HUES64 (cell line): ENCODE measurements at regions not wholly inside any gene's neighbourhood (a gene's known extent, or its start where the extent isn't known, plus 50 kb on each side); places are given as distances from the start of the nearest gene placed in this dataset.

Experiments used
- H3K27ac ChIP-seq: 2 replicates; pipeline ENCODE4 v1.7.0; 2013; ENCODE audit warnings: low read depth, low read length, inconsistent platforms
- H3K27me3 ChIP-seq: 2 replicates; pipeline ENCODE4 v1.6.1; 2013; ENCODE audit warnings: mild to moderate bottlenecking, low read length; ENCODE audit not compliant: insufficient read depth
- H3K36me3 ChIP-seq: 2 replicates; pipeline ENCODE4 v1.6.1; 2013; ENCODE audit warnings: mild to moderate bottlenecking, low read length; ENCODE audit not compliant: insufficient read depth
- H3K4me1 ChIP-seq: 2 replicates; pipeline ENCODE4 v1.6.1; 2013; ENCODE audit warnings: mild to moderate bottlenecking, low read length, moderate library complexity; ENCODE audit not compliant: insufficient read depth
- H3K4me3 ChIP-seq: 2 replicates; pipeline ENCODE4 v1.5.1; 2013; ENCODE audit warnings: mild to moderate bottlenecking, low read length, moderate library complexity
- H3K9ac ChIP-seq: 2 replicates; pipeline ENCODE4 v1.6.1; 2013; ENCODE audit warnings: mild to moderate bottlenecking, low read depth, low read length
- H3K9me3 ChIP-seq: 2 replicates; pipeline ENCODE4 v1.6.1; 2013; ENCODE audit warnings: low read depth, low read length; ENCODE audit not compliant: insufficient read depth
- WGBS: fragments of 150-250, 120-280 bp; methylation state at CpG from one replicate; pipeline ENCODE4 v1.1.7; 2013; ENCODE audit warnings: missing lambda C conversion rate; 5-methylcytosine and 5-hydroxymethylcytosine counted together

- WGBS = 67% methylated on average over 4 of the region's 4 CpGs
- Histone ChIP-seq H3K9me3 (no peaks in the 10 kb centered on the region), H3K4me3 (no peak overlapping the region), H3K27ac (no peak overlapping the region), H3K9ac (no peak overlapping the region), H3K4me1 (peaks cover 42% of the 10 kb centered on the region), H3K36me3 (no peaks in the 10 kb centered on the region), H3K27me3 (no peaks in the 10 kb centered on the region)
Measured at GRCh38 chr7:152984421-152984820, 224.9 kb downstream of the ACTR3B start.

GRCh38 chr7:152986376-152986775, 226.8 kb downstream of the ACTR3B start:
- Histone ChIP-seq H3K27me3 (no peaks in the 10 kb centered on the region), H3K36me3 (no peaks in the 10 kb centered on the region), H3K4me1 (peaks cover 55% of the 10 kb centered on the region), H3K4me3 (0 out of 2 replicates have a peak overlapping the region, but pooled peaks have one; percentile 3), H3K27ac (peak overlapping the region; percentile 70), H3K9ac (peak overlapping the region; percentile 50; the same call in 1 of the 2 replicates), H3K9me3 (no peaks in the 10 kb centered on the region)
- 60% methylated on average over 4 of the region's 4 CpGs for WGBS

DNA sequence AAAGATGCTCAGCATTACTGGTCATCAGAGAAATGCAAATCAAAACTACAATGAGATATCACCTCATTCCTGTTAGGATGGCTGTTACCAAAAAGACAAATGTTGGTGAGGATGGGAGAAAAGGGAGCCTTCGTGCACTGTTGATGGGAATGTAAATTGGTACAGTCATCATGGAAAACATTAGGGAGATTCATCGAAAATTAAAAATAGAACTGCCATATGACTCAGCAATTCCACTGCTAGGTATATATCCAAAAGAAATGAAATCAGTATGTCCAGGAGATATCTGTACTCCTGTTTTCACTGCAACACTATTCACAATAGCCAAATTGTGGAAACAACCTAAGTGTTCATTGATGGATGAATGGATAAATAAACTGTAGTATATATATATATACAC, 228.1 kb downstream of the ACTR3B start:
- Histone ChIP-seq H3K9ac (no peak overlapping the region), H3K27ac (no peak overlapping the region)
- 100% methylated on average over 1 of the region's 2 CpGs for WGBS

DNA sequence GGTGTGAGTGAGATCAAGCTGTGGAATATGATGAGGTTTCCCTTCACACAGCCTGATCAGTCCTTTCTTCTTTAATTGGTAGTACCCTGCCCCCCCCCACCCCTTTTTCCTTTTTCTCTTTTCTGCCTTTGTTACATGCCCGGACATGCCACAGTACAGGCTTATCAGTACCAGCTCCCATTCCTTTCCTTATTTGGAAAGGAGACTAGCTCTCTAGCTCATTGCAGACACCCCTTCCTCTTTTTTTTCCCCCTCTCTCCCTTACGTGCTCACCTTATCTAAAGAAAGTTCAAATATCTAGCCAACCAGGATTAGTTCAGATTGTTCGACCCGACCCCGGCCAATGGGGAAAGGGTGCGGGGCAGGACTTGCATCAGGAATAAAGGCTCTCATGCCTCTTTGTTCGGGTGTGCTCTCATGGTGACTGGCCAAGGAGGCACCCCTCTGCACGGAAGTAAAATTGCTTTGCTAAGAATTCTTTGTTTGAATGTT, 230.4 kb downstream of the ACTR3B start:
- Histone ChIP-seq H3K27ac (peak overlapping the region; percentile 88), H3K9ac (peak overlapping the region; percentile 57), H3K4me1 (peaks cover 41% of the 10 kb centered on the region), H3K9me3 (no peaks in the 10 kb centered on the region), H3K4me3 (no peak overlapping the region), H3K27me3 (no peaks in the 10 kb centered on the region), H3K36me3 (no peaks in the 10 kb centered on the region)
- WGBS = 67% methylated on average over 8 of the region's 8 CpGs

More for the DNA sequence above, 228.1 kb downstream of the ACTR3B start:
- no peaks in the 10 kb centered on the region for H3K36me3 ChIP-seq
- H3K4me3 ChIP-seq = no peak overlapping the region
- no peaks in the 10 kb centered on the region for H3K9me3 ChIP-seq
- peaks cover 55% of the 10 kb centered on the region for H3K4me1 ChIP-seq
- H3K27me3 ChIP-seq = no peaks in the 10 kb centered on the region

GRCh38 chr7:152998420-152998819, 238.9 kb downstream of the ACTR3B start:
- peaks cover 19% of the 10 kb centered on the region for H3K9me3 ChIP-seq
- no peak overlapping the region for H3K4me3 ChIP-seq
- no peak overlapping the region for H3K9ac ChIP-seq
- peaks cover 8% of the 10 kb centered on the region; the same call in 1 of the 2 replicates for H3K4me1 ChIP-seq
- 97% methylated on average over 4 of the region's 4 CpGs for WGBS
- H3K27ac ChIP-seq = no peak overlapping the region
- no peaks in the 10 kb centered on the region for H3K27me3 ChIP-seq
- no peaks in the 10 kb centered on the region for H3K36me3 ChIP-seq

DNA sequence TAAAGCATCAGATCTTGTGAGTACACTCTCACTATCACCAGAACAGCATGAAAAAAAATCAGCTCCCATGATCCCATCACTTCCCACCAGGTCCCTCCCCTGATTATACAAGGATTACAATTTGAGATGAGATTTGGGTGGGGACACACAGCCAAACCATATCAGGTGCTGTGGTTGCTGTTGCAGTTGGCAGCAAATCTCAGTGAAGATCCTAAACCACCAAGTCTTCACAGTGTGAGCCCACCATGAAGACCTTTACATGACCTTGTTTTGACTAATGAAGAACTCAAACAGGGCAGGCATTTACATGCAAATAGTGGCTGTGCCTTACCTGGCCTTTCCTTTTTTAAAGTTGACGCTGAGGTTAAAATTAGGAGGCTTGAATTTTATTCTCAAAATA, 242.6 kb downstream of the ACTR3B start:
- Histone ChIP-seq H3K27ac (no peak overlapping the region), H3K9me3 (peaks cover 19% of the 10 kb centered on the region), H3K9ac (no peak overlapping the region), H3K36me3 (no peaks in the 10 kb centered on the region), H3K27me3 (no peaks in the 10 kb centered on the region; the same call in 1 of the 2 replicates), H3K4me1 (peaks cover 8% of the 10 kb centered on the region; the same call in 1 of the 2 replicates), H3K4me3 (no peak overlapping the region)
- no CpG with 5 or more reads among the region's 1 CpG for WGBS

DNA sequence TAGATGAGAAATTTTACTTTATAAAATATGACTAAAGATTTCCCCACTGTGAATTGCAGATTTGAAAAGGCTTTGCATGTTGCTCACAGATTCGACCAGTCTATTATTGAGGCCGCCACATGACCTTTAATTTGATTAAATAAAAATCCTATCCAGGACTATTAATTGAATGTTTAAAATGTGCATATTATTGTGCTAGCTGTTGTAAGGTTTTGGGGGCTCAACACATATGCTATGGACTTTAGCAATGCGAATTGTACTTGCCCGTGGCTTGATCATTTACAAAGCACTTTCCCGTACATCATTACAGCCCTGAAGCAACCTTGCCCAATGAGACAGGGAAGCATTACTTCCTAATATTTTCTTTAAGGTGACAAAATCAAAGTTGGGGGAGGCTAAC, 243.0 kb downstream of the ACTR3B start:
- H3K4me3 ChIP-seq = no peak overlapping the region
- 93% methylated on average over 5 of the region's 5 CpGs for WGBS
- no peaks in the 10 kb centered on the region; the same call in 1 of the 2 replicates for H3K27me3 ChIP-seq

DNA sequence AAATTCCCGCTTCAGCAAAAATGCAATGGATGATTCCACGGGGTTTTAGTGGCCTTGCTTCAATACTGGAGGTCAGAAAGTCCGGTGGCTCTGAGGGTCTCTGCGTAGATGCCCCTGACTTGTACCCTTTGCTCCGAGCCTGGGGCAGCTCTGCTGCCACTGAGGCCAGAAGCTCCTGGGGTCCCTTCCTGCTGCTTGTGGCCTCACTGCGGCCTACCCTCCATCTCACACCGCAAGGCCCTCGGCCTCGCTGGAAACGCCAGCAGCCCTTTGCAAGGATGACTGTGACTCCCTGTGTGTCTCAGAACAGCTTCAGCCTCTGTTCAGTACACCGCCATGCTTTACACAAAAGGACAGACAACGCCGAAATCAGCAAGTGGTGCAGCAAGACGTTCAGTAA, 244.8 kb downstream of the ACTR3B start:
- WGBS = 91% methylated on average over 14 of the region's 14 CpGs
- Histone ChIP-seq H3K9ac (no peak overlapping the region), H3K27me3 (no peaks in the 10 kb centered on the region; the same call in 1 of the 2 replicates), H3K27ac (no peak overlapping the region), H3K4me3 (no peak overlapping the region), H3K9me3 (peaks cover 19% of the 10 kb centered on the region), H3K36me3 (no peaks in the 10 kb centered on the region), H3K4me1 (peaks cover 8% of the 10 kb centered on the region; the same call in 1 of the 2 replicates)

More for the DNA sequence above, 243.0 kb downstream of the ACTR3B start:
- H3K9ac ChIP-seq = no peak overlapping the region
- H3K27ac ChIP-seq = no peak overlapping the region
- peaks cover 8% of the 10 kb centered on the region; the same call in 1 of the 2 replicates for H3K4me1 ChIP-seq
- peaks cover 19% of the 10 kb centered on the region for H3K9me3 ChIP-seq
- no peaks in the 10 kb centered on the region for H3K36me3 ChIP-seq

DNA sequence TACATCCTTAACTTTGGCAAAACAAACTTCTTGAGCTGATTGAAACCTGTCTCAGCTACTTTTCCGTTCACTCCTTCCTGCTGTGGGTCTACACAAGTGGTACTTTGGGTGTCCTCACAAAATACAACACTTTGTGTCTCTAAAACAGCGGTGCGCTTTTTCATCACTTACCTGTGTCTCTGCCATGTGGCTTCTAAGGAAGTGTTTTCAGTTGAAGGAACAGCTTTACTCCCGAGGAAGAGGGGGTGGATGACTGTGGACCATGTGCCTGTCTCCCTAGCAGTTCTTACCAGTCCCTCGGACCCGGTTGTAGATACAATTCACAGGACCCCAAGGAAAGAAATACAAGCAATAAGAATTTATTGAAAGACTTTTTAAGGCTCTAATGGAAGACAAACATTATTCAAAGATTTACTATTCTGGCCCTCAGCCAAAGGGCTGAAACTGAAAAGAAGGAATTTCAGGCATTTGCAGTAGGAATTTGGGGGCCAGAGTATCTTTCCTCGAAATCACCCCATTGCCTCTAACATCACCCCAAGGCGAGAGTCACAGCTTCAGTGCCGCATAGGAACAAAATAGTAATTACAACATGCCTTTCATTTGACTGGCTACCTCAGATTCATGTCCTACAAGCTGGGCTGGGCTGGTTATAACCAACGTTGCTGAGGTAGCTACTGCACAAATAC, 246.3 kb downstream of the ACTR3B start:
- Histone ChIP-seq H3K9me3 (peaks cover 5% of the 10 kb centered on the region), H3K27ac (no peak overlapping the region), H3K36me3 (no peaks in the 10 kb centered on the region), H3K4me1 (peaks cover 8% of the 10 kb centered on the region; the same call in 1 of the 2 replicates), H3K27me3 (no peaks in the 10 kb centered on the region; the same call in 1 of the 2 replicates), H3K4me3 (no peak overlapping the region), H3K9ac (no peak overlapping the region)
- 78% methylated on average over 10 of the region's 10 CpGs for WGBS

DNA sequence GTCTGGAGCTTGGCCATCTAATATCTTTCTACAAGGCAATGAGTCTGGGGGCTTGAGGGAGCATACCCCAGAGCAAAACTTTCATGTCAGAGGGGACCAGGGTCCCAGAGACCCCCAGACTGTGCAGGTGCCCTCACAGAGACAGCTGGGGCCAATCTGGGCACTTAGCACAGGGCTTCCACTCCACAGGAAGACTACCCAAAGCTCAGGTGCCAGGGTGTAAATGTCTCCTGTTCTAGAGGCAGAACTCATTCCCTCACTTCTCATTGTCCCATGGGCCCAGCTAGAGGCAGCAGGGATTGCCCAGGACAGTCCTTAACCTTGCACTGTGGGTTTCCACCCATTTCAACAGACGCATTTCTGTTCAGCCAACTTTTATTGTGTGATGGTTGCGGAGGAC, 246.9 kb downstream of the ACTR3B start:
- H3K27ac ChIP-seq = no peak overlapping the region
- H3K36me3 ChIP-seq = no peaks in the 10 kb centered on the region
- no peak overlapping the region for H3K9ac ChIP-seq
- H3K4me3 ChIP-seq = no peak overlapping the region
- H3K4me1 ChIP-seq = peaks cover 8% of the 10 kb centered on the region; the same call in 1 of the 2 replicates
- WGBS = 97% methylated on average over 2 of the region's 2 CpGs
- H3K27me3 ChIP-seq = no peaks in the 10 kb centered on the region; the same call in 1 of the 2 replicates
- no peaks in the 10 kb centered on the region for H3K9me3 ChIP-seq

DNA sequence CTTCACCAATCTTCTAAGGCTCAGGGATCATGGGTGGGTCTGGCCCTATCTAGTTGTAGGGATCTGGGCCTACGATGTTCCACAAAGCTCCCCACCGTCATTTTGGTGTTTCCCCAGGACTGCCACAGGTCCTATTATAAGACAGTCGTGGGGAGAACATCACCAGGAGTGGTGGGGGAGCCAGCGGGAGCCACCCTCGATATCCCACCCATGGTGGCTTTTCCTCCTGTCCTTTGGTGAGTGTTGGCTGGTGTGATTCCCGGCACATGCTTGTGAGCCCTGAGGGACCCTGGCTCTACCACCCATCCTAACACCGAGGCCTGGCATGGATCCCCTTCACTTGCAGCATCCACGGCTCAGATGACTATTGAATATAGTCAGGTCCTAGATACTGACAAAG, 247.4 kb downstream of the ACTR3B start:
- Histone ChIP-seq H3K9ac (no peak overlapping the region), H3K36me3 (no peaks in the 10 kb centered on the region), H3K27me3 (no peaks in the 10 kb centered on the region; the same call in 1 of the 2 replicates), H3K4me1 (peaks cover 8% of the 10 kb centered on the region; the same call in 1 of the 2 replicates), H3K27ac (no peak overlapping the region), H3K4me3 (no peak overlapping the region), H3K9me3 (no peaks in the 10 kb centered on the region)
- WGBS = 90% methylated on average over 8 of the region's 8 CpGs
